HG03095 (cell line): ENCODE measurements at regions not wholly inside any gene's neighbourhood (a gene's known extent, or its start where the extent isn't known, plus 50 kb on each side); places are given as distances from the start of the nearest gene placed in this dataset.
A peak's percentile ranks its signal among the peaks of the same experiment; 100 is the strongest.

Source experiments
- ATAC-seq: cut with Tn5 transposase; IDR thresholded peaks from one replicate; pipeline ENCODE4 v1.9.1; 2021; ENCODE audit warnings: moderate library complexity; ENCODE audit not compliant: unreplicated experiment

DNA sequence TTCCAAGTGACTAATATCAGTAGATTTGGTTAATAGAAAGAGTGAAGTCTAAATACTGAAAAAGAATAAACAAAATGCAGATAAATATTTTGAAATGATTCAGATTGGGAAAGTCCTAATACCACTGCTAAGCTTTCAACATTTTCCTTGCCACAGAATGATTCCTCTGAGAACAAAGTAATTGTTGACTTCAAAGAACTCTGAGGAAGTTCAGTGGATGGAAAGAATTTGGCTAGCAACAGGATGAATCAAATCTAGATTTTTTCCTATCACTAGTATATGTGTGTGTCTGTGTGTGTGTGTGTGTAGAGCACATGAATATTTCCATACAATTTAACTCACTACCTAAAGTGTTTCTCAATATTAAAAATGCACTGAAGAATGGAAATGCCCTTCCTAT is 107.9 kb upstream of the PREP start:
- ATAC-seq = no peak

DNA sequence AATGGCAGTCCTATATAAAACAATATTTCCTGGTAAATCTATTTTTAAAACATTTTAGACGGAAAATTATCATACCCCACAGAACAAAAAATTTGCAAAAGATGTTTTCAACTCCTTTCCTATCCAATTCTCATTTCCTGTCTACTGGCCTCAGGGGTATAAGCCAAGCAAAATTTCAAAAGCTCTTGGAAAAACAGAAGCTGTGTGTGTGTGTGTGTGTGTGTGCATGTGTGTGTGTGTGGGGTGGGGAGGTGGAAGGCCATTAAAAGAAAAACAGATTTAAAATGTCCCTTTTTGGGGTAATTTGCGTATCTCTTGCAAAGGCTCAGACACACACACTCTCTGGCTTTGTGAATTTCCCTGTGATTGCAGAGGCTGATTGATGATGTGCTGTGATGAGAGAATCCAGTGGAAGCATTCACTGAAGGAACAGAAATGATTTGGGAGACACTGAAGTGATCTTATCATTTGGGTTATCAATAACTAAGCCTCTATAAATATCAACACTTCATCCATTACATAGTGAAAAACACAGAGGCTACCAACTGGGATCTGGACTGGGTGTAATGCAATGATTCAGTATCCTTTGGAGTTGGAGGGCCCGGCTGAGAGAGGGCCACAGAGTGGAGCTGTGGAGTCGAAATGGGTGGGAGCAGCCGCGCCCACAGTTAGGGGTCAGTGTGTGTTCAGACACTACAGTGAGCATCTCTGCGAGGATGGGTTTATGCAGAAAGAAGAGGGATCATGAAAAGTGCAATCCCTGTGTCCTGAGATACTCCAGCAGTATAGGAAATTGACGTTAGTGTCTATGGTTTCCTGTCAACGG is 106.8 kb upstream of the PREP start:
- ATAC-seq = no peak

DNA sequence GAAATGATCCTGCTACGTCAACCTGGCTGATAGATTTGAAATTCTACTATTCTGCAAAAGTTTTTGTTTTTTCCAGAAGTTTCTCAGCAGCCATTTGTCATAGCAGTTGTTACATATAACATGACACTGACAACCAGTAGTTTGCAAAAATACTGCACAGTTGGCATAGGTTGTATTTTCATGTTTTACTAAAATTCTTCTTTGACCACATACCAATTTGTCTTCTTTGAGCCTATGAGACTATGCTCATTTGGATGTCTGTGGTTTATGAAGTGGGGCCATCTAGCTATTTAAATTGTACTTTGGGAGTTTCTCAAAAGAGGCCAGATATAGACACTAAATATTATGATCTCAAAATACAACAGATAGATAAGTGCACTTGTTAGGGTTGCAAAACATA is 104.9 kb upstream of the PREP start:
- no peak for ATAC-seq

DNA sequence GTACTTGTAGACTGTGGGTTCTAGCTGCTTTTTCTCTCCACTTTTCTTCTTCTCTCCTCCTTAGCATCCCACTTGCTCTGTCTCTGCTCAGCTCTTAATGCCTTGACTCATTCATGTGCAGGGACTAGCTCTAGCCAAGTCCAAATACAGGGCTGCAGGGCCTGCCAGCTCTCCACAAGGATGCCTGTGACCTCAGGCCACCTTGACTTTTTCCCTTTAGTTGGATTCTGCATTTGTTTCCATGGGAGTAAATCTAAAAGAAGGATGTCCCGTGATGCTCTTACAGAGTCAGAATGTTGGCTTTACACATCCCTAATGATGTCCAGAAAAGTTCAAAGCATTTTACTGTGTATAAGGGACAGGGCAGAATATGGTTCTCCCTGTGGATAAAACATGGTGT is 101.8 kb upstream of the PREP start:
- no peak for ATAC-seq

DNA sequence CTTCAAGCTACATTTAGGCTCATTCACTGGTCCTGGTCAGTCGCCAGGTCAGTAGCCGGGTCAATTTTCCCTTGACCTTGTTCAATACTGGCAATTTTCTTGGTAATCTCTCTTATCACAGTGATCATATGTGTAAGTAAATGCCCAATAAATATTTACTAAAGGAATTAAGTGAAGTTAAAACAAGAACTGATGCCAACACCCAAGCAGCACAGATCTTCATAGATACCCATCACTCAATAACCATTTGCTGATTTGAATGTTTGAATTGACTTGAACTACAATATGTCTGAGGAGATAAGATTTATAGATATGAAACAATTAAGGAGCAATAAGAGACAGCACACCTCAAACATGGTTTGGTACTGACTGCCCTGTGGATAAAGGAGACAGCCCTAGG is 100.8 kb upstream of the PREP start:
- no peak for ATAC-seq

DNA sequence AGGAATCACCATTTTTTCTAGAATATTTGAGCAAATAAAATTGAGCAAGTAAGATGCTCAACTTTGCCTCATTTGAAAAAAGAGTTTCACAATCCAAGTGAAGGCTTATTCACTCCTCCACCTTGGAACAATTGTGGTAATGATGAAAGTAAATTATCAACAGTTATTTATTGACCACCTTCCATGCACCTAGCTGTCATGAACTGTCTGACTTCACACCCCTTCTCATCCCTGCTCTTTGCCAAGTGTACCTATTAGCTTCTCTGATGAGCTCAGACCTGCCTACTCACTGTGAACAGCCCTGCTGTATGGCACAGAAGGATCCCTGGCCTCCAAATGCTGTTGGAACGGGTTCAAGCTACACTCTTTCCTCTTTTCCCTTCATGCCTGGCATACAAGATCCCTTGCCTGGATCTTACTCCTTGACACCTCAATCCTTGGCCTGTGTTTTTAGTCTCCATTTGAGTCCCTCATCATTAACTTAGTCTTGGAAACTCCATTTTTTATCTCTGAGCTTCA is 99.0 kb upstream of the PREP start:
- ATAC-seq = no peak

DNA sequence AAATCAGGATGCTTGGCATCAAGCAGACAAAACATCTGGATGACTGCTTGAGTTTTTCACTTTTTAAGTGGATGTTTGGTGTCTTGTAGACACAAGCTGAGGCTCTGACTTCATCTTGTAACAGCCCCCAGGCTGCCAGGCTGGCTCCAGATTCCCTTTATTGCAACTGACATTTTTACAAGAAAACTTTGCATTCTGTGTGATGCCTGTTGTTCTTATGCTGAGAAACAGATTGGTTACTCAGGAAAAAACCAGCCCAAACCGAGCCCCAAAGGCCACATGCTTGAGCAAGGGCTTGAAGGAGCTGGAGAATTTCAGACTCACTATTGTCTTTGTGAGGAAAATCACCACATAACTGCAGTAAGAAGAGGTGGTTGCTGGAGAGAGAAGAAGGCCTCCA is 98.4 kb upstream of the PREP start:
- ATAC-seq = no peak

DNA sequence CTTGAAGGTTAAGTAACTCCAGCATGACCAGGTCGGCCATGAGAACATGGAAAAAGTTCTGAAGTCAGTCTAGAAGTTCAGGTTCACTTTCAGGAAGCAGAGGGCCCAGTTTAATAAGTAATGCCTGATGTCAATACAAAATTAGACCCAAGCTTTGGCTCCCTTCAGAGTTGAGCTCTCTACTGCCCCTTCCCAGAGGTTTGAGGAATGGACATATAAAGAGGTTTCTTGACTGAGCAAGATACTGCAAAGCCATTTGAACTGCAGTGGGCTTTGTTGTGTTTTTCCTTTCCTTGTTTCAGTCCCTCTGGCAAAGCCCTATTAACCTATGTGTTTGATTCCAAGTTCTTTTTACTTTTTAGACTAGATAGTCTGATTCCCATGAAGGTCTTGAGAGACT is 97.8 kb upstream of the PREP start:
- no peak for ATAC-seq

DNA sequence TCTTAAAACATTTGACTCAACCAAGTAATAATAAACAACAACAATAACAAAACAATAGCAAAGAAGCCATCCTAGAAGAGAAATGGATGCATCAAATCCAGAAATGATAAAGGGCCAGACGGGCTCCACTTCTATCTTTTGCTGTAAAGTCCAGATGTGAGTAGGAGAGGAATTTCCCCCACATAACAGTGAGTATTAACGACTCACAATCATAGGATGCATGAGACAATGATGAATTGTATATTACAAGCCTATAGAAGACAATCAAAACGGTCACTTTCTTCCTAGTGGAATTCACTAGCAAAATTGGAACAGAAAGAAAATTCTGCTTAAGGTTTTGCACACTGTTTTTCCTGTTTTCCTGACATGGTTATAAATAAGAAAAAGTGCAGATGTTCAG is 97.0 kb upstream of the PREP start:
- ATAC-seq = no peak

DNA sequence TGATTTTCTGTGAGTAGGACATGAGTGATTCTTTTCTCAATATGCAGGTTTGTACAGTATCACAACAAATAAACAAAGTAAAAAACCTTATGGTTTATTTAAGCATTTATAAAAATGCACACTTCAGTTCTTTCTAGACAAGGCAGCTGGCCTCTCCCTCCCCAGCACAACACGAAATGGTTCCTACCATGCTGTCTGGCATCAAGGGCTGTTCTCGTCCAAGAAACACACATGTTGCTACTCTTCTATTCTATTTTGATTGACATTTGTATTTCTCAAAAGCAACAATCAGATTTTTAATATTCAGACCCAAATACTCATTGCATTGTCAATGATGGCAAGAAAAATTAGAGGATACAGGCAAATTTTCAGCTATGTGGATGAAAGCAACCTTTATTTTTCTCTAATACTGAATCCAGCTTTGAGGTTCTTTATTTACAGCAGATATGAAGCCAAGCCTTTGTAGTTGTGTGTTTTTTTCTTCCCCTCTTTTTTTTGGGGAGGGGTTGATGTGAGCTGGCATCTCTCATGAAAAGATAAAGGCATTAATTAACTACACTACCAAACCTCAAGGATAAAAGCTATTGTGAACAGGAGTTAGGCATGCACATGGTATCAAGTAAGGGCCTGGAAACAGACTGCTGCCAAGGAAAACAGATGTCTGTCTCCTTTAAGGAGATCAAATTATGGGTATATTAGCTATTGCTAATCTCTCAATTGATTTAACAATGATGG is 96.4 kb upstream of the PREP start:
- ATAC-seq = no peak

DNA sequence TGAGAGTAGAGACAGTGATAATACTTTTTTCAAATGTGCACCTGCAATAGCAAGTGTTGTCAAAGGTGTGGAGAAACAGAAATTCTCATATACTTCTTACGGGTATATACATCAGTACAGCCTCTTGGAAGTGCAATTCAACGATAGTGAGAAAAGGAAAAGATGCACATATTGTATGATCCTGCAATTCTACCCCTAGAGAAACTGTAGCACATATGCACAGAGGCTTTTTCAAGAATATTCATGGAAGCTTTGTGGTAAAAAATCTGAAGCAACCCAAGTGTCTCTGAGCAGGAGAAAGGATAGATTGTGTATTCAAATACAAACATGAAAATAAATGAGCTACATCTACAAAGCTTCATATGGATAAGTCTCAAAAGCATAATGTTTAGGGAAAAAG is 94.7 kb upstream of the PREP start:
- no peak for ATAC-seq

DNA sequence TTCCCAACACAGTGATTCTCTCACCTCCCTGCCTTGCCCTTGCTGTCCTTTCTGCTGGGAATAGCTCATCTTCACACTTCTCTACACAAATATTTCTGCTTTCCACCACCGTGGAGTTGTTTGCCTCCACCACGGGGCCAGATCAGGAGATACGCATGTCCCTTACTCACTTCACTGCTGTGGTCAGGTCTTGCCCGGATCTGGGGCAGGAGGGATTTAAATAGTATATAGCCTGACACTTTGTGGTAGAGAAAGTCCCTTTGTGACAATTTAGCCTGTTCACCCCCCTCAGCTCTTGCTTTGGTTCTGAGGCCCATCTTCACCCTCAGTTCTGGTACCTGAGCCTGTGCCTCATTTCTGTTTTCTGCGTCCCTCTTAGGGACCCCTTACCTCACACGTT is 92.6 kb upstream of the PREP start:
- no peak for ATAC-seq

DNA sequence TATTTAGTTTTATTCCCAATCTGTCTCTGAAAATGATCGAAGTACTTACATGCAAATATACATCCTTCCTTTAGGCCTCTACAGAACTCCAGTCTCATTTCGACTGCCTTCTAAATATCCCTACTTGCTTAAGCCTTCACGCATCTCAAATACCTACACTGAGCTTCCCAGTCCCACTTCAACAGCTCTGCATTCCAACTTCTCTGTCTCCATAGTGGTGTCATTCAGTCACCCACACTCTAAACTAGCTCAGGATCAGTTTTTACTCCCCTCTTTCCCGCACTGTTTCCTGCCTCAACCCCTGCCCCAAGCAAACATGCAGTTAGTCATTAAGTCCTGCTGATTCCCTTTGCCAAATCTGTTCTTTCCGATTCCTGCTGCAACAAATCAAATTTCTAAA is 91.8 kb upstream of the PREP start:
- no peak for ATAC-seq

DNA sequence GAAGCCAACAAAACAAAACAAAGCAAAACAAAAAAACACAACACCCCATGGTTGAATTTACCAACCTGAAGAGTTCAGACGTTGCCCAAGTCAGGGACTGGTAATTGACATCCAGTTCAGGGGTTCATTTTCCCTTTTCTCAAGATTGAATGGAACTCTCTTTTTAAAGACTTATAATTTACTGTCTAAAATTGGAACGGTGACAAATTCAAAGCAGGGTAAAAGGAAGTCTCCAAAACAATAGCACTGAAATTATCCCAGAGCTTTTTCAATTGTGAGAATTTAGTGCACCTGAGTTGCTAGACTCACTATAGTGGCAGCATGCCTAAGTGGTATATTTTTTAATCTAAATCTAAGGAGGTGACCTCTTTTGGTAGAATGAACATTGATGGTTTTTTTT is 90.9 kb upstream of the PREP start:
- no peak for ATAC-seq

DNA sequence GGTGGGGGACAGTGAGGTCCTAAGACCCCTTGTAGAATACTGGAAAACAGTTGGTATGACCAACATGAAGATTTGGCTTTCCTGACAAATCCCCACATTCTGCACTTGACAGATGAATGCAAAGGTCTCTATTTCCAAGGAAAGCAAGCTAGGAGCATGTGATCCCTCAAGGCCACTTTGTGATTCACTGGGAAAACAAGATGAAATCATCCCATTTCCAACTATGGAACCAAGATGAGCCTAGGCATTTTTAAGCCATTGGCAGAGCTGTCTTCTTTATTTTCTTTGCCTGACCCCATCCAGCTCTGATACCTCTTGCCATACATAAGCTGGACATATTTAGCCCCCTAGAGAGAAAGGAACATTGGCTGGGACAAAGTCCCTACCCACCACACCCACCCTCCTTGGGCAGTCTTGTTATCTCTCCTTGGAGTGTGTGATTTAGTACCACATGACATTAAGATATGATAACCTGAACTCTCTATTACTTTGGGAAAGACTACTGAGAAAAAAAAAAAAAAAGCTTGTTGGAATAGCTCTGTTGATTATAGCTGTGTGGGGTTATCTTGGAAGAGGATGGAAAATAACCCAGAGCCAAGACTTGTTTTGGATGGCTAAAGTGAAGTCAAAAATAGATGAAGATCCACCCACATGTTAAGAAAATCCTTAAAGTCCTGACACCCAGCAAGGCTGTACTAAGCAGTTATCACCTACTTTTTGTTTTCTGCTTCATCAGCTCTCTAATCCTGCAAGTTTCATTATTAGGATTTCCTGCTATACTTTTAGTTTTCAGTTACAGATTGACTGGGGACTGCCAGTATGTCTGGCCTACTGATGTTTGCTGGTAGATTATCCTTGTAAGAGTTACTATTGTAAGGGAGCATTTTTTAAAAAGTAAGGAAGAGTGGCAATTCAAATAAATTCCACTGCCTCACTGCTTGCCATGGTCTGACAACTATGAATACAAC is 90.1 kb upstream of the PREP start:
- peak; percentile 70 for ATAC-seq

DNA sequence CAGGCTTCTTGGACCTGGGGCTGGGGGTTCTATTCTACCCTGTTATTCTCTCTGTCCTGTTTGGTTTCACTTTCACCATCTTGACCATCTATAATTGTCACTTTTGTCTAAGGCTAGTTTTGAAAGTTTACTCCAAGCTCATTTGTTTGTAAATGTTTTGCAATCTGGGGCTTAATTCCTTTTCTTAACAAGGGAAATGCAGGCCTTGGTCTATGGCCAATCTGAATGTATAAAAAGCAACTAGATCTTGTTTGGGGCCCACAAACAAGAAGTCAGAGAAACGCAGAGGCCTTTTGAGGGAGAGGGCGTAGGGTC is 86.3 kb upstream of the PREP start:
- ATAC-seq = no peak

DNA sequence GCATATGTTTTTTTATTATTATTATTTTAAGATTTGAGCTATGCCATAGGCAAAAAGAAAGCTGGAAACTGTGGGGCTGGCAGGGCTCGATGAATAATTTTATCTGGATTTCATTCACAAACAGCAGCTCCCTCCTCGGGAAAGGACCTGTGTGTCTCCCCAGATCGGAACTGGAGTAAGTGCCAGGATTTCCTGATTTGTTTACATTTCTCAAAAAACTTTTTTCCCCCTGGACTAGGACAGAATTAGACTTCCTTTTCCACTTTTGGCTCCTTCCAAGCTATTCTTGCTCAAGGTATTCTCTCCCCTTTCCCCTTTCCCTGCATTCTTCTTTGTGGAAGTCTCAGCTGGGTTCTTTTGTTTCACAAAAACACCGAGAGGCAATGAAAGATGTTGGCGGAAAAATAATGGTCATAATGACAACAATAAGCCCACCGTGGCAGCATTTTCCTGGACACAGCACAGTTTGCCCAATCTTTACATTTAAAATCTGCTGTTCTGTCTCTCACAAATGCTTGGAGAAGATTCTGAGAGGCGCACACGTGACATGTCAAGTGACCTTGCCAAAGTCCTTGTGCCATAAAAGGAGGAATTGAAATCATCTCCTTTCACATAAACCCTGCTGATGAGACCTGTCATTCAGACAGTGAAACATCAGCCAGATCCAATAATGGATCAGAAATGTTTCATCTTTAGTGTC is 85.8 kb upstream of the PREP start:
- ATAC-seq = no peak

DNA sequence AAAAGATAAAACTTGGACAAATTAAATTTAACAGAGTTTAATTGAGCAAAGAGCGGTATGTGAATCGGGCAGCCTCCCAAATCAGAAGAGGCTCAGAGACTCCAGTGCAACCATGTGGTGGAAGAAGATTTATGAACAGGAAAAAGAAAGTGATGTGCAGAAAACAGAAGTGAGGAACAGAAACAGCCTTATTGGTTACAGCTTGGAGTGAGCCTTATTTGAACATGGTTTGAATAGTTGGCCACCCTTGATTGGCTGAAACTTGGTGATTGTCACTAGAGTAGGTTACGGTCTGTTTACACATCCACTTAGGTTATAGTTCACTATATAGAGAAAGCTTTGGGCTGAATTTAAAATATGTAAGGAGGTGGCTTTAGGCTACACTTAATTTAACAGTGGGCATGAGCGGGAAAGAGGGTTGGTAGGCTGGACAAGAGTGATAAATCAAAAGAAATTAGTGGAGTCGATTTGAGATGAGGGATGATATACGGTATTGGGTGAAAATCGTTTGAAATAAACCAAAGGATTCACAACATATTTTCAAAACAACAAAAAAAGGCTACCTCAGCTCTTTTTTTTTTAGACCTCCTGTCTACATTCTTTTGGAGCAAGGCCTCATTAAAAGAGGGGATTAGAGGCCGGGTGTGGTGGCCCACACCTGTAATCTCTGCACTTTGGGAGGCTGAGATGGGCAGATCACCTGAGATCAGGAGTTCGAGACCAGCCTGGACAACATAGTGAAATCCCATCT is 84.3 kb upstream of the PREP start:
- ATAC-seq = no peak

DNA sequence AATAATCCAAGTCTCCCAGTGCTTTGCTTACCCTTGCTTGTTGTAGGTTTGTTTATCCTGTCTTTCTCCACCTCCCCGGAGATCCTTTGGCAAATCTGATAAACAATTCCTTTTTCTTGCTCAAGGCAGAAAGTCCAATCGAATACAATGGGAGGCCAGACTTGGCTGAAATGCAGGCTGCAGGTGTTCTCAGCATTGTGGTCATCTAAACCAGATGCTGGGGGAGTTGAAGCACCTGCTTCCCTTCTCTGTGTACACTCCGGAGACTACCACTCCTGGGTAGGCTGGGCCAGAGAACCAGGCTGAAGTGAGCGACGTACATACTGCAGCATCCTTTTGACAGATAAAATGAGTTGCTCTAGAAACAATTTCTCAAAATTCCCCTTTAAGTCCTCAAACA is 82.6 kb upstream of the PREP start:
- peak; percentile 69 for ATAC-seq
